Panc1 (cell line): ENCODE measurements at regions not wholly inside any gene's neighbourhood (a gene's known extent, or its start where the extent isn't known, plus 50 kb on each side); places are given as distances from the start of the nearest gene placed in this dataset.

Experiments
- CTCF ChIP-seq: fragments of 450-650 bp; IDR thresholded peaks from 2 replicates; pipeline ENCODE4 v1.5.1; 2017; ENCODE audit warnings: mild to moderate bottlenecking
- POLR2AphosphoS5 ChIP-seq: IDR thresholded peaks from 2 replicates; pipeline ENCODE4 v1.6.1; 2012; ENCODE audit warnings: mild to moderate bottlenecking, low read depth, low read length, moderate library complexity
- SIN3A ChIP-seq: IDR thresholded peaks from 2 replicates; pipeline ENCODE4 v1.6.1; 2012; ENCODE audit warnings: low read depth, mild to moderate bottlenecking, low read length, moderate library complexity, borderline replicate concordance; ENCODE audit not compliant: insufficient read depth

DNA sequence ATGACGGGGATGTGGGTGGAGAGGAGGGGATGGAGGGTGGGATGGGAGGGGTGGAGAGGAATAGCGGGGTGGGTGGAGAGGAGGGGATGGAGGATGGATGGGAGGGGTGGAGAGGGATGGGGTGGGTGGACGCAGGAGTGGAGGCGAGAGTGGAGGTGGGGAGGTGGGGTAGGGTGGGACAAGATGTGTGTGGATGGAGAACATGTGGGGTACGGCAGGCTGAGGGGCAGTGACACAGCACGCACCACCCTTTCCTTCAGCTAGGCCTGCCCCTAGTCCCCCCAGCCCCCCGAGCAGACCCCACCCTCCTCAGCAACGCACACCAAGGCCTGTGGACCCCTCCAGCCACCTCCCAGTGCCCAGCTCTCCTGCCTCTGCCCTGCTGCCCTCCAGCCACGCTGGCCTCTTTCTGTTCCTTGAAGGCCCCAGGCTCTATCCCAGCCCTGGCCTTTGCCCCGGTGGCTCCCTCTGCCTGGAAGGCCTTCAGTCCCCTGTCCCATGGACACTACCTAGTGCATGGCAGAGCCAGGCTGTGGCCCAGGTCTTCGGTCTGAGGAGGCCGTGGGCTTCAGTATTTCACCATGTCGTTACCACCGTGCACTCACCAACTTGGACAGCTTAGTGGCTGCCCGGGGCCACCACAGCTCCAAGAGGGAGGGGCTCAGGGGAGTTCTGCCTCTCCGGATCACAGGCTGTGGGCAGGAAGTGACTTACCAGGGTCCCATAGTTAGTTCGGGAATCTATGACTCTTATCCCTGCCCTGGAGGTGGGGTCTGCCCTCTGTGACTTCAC lies 78.4 kb upstream of the PMEPA1 start:
- no peak for TF ChIP-seq CTCF
- no peak for TF ChIP-seq POLR2AphosphoS5
- no peak for TF ChIP-seq SIN3A
